Thyroid gland (tissue), 4 donors: ENCODE measurements at regions not wholly inside any gene's neighbourhood (a gene's known extent, or its start where the extent isn't known, plus 50 kb on each side); places are given as distances from the start of the nearest gene placed in this dataset.

Experiments used
- CTCF ChIP-seq, 6 experiments: fragments of 200-600 bp in 3 of 6; fragments of 450-650 bp in 3 of 6; sonication (generic) in 3 of 6; IDR thresholded peaks; one replicate each; pipeline ENCODE4 v1.5.1; 2016 to 2019; ENCODE audit warnings: antibody characterized with exemption in 6 of 6, mild to moderate bottlenecking in 2 of 6, inconsistent platforms in 1 of 6, moderate library complexity in 1 of 6
- POLR2A ChIP-seq, 2 donors: fragments of 450-650 bp; IDR thresholded peaks; one replicate each; pipeline ENCODE4 v1.6.1; 2017; ENCODE audit warnings: antibody characterized with exemption in 2 of 2, mild to moderate bottlenecking in 2 of 2, moderate library complexity in 1 of 2

- TF ChIP-seq CTCF (IDR thresholded peaks at IDR 0.05) = no peak
- no peak for TF ChIP-seq POLR2A (IDR thresholded peaks at IDR 0.05)
Observed at GRCh38 chr11:41842673-41843072, 383.2 kb upstream of the LRRC4C start.
